Transverse colon (tissue), 4 donors: ENCODE measurements at regions not wholly inside any gene's neighbourhood (a gene's known extent, or its start where the extent isn't known, plus 50 kb on each side); places are given as distances from the start of the nearest gene placed in this dataset.

ENCODE experiments used
- DNase-seq: peaks from one replicate; pipeline ENCODE4 v3.0.0-alpha.2; 2019
- H3K27ac ChIP-seq, 4 donors: fragments of 200-600 bp; sonication (generic); 2 replicates each; pipeline ENCODE4 v1.5.1; 2016 to 2018; ENCODE audit warnings: inconsistent platforms in 4 of 4
- H3K27me3 ChIP-seq: fragments of 200-600 bp; sonication (generic); 2 replicates; pipeline ENCODE4 v1.5.1; 2017; ENCODE audit warnings: inconsistent platforms
- H3K36me3 ChIP-seq, 4 donors: fragments of 200-600 bp; sonication (generic); 2 replicates each; pipeline ENCODE4 v1.5.1; 2017 to 2019; ENCODE audit warnings: inconsistent platforms in 4 of 4
- H3K4me1 ChIP-seq, 4 donors: fragments of 200-600 bp; sonication (generic); 2 replicates each; pipeline ENCODE4 v1.5.1; 2017 to 2020; ENCODE audit warnings: inconsistent platforms in 4 of 4
- H3K4me3 ChIP-seq, 4 donors: fragments of 200-600 bp; sonication (generic); 1 replicate in 1 of 4; 2 replicates in 3 of 4; pipeline versions ENCODE4 v1.5.1 to v1.6.1; 2017 to 2019; ENCODE audit warnings: inconsistent platforms in 4 of 4
- H3K9me3 ChIP-seq, 2 donors: fragments of 200-600 bp; sonication (generic); 2 replicates each; pipeline ENCODE4 v1.5.1; 2017 to 2019; ENCODE audit warnings: inconsistent platforms in 2 of 2
- CTCF ChIP-seq, 5 experiments: fragments of 200-600 bp in 3 of 5; fragments of 450-650 bp in 2 of 5; sonication (generic) in 3 of 5; IDR thresholded peaks; 1 replicate in 2 of 5; 2 replicates in 3 of 5; pipeline ENCODE4 v1.5.1; 2016 to 2017; ENCODE audit warnings: antibody characterized with exemption in 5 of 5, inconsistent platforms in 3 of 5, mild to moderate bottlenecking in 2 of 5, moderate library complexity in 1 of 5
- EP300 ChIP-seq: sonication (generic); formaldehyde crosslinking; IDR thresholded peaks from one replicate; pipeline ENCODE4 v1.6.1; 2017; ENCODE audit warnings: antibody characterized with exemption, low read depth
- POLR2A ChIP-seq: fragments of 450-650 bp; IDR thresholded peaks from one replicate; pipeline ENCODE4 v1.6.1; 2016; ENCODE audit warnings: antibody characterized with exemption, mild to moderate bottlenecking, moderate library complexity
- POLR2AphosphoS5 ChIP-seq, 3 donors: sonication (generic); formaldehyde crosslinking; IDR thresholded peaks; one replicate each; pipeline ENCODE4 v1.6.1; 2016; ENCODE audit warnings: antibody characterized with exemption in 3 of 3
- WGBS, 2 donors: methylation state at CpG; one replicate each; pipeline ENCODE4 v1.1.5; 2018; ENCODE audit warnings: low coverage in 1 of 2; 5-methylcytosine and 5-hydroxymethylcytosine counted together
- in situ Hi-C, 4 donors: fragments of 200-750 bp; cut with MboI; loops; one replicate each; pipeline versions ENCODE4 v1.15.0 to v1.15.1; 2017; ENCODE audit warnings: low sequenced_read_pairs in 3 of 4, low pct_ligation_motif_present in 1 of 4, low pct_unique_long_range_greater_than_20kb in 1 of 4
- intact Hi-C: fragments of 100-400 bp; cut with DNase I; formaldehyde crosslinking; loops from one replicate; pipeline ENCODE4 v1.15.1; 2023; ENCODE audit warnings: low total_unique reads

- DNase-seq: no peak
- Histone ChIP-seq H3K27me3 (no peaks in the 10 kb centered on the region), H3K27ac (no peak overlapping the region), H3K4me3 (no peak overlapping the region), H3K4me1 (no peaks in the 10 kb centered on the region), H3K36me3 (no peaks in the 10 kb centered on the region), H3K9me3 (no peaks in the 10 kb centered on the region)
- TF ChIP-seq CTCF (IDR thresholded peaks at IDR 0.05) (no peak), POLR2A (no peak), POLR2AphosphoS5 (IDR thresholded peaks at IDR 0.05) (no peak), EP300 (no peak)
- intact Hi-C loops: no loop called here
- in situ Hi-C loops: no loop called here
Measured at GRCh38 chr4:35591035-35591434, 653.3 kb downstream of the ARAP2 start.

DNA sequence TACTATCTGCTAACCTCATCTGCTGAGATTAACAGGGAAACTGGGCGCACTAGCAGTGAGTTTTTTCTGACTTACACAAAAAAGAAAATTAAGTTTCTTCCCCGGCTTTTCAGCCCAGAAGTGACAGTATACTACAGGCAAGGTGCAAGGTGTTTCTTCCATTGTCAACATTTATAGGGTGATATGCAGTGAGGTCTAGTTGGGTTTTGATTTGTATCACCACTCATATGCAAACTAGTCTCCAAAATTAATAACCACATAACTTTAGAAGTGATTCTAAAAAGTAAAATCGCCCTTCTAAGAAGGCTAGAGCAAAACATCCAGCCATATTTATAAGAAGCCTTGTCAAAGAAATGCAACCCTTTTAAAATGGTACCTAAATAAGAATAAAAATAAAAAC is 640.1 kb downstream of the ARAP2 start:
- H3K4me3 ChIP-seq: no peak overlapping the region

GRCh38 chr4:35604724-35605123 is 639.6 kb downstream of the ARAP2 start:
- intact Hi-C loops (no loop called here), in situ Hi-C loops (no loop called here)
- H3K27ac ChIP-seq: no peak overlapping the region
- no peak for DNase-seq
- no peak for TF ChIP-seq CTCF (IDR thresholded peaks at IDR 0.05)
- TF ChIP-seq POLR2A: no peak
- no peak for TF ChIP-seq POLR2AphosphoS5 (IDR thresholded peaks at IDR 0.05)
- TF ChIP-seq EP300: no peak
- H3K36me3 ChIP-seq: no peaks in the 10 kb centered on the region
- H3K4me3 ChIP-seq: no peak overlapping the region
- WGBS, 2 donors: 75 to 77% methylated on average over 1 of the region's 1 CpG
- H3K27me3 ChIP-seq: no peaks in the 10 kb centered on the region
- H3K4me1 ChIP-seq: no peaks in the 10 kb centered on the region
- peaks cover 0 to 4% of the 10 kb centered on the region in 2 donors for H3K9me3 ChIP-seq

More for the DNA sequence above, 640.1 kb downstream of the ARAP2 start:
- no peaks in the 10 kb centered on the region for H3K27me3 ChIP-seq
- H3K4me1 ChIP-seq: no peaks in the 10 kb centered on the region
- no peak overlapping the region for H3K27ac ChIP-seq
- WGBS, 2 donors: 71 to 72% methylated on average over 3 of the region's 3 CpGs
- TF ChIP-seq CTCF (IDR thresholded peaks at IDR 0.05) (no peak), EP300 (no peak)
- in situ Hi-C loops (no loop called here), intact Hi-C loops (no loop called here)
- no peaks in the 10 kb centered on the region for H3K36me3 ChIP-seq
- no peak for DNase-seq
- H3K9me3 ChIP-seq: peaks cover 0 to 4% of the 10 kb centered on the region in 2 donors

DNA sequence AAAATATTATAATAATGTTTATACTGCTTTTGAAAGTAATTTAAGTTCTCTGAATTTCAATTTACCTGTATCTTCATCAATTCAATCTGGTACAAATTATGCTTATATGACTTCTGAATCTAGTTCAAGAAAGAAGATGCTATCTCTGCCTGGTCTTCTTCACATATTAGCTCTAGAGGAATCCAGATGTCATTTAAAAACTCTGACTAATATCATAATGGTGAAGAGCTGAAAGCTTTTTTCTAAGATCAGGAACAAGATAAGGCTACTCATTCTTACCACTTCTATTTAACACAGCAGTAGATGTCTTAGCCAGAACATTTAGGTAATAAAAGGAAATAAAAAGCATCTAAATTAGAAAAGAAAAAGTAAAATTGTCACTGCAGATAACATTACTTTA is 636.1 kb downstream of the ARAP2 start:
- no peaks in the 10 kb centered on the region for H3K36me3 ChIP-seq
- H3K27me3 ChIP-seq: no peaks in the 10 kb centered on the region
- H3K4me3 ChIP-seq: no peak overlapping the region
- in situ Hi-C loops (no loop called here), intact Hi-C loops (no loop called here)
- DNase-seq: no peak
- TF ChIP-seq EP300 (no peak), POLR2A (no peak), CTCF (IDR thresholded peaks at IDR 0.05) (no peak), POLR2AphosphoS5 (IDR thresholded peaks at IDR 0.05) (no peak)
- peaks cover 0 to 4% of the 10 kb centered on the region in 2 donors for H3K9me3 ChIP-seq
- no peaks in the 10 kb centered on the region for H3K4me1 ChIP-seq
- H3K27ac ChIP-seq: no peak overlapping the region
